HG03558 (cell line): ENCODE measurements at regions not wholly inside any gene's neighbourhood (a gene's known extent, or its start where the extent isn't known, plus 50 kb on each side); places are given as distances from the start of the nearest gene placed in this dataset.
"Not testable (repeated sequence)": the region's sequence is repeated elsewhere in the genome, so short reads cannot be mapped to it uniquely, and the experiment has no call there.

Experiments
- ATAC-seq: cut with Tn5 transposase; IDR thresholded peaks from one replicate; pipeline ENCODE4 v1.9.1; 2021; ENCODE audit warnings: moderate number of reproducible peaks; ENCODE audit not compliant: unreplicated experiment; ENCODE audit errors: extremely low read depth

DNA sequence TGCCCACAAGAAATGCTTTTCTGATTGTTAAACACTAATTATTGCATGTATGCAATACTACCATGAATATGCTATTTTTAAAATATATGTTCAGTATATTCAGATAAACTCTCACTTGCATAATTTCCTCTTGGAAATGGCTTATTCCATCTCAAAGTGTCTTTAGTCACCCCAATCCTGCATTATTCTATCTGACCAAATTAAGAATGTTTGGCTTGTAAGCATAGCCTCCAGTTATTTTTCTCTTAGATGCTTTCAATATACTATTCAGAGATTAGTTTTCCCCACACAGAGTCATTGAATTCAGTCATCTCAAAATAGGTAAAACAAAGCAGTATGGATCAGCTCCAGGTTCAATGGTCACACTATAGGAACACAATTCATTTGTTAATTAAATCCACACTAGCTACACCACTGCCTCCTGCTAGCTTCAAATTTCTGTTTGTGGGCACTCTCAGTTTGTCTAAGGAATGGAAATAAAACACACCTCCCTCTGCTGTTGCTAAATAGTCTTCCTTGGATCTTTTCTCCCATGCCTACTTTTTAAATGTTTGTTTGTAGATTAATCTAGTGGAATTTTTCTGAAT lies 134.6 kb upstream of the TBCA start:
- no peak for ATAC-seq

- ATAC-seq = no peak
Measured at GRCh38 chr5:77909237-77909636, 133.1 kb upstream of the TBCA start.

DNA sequence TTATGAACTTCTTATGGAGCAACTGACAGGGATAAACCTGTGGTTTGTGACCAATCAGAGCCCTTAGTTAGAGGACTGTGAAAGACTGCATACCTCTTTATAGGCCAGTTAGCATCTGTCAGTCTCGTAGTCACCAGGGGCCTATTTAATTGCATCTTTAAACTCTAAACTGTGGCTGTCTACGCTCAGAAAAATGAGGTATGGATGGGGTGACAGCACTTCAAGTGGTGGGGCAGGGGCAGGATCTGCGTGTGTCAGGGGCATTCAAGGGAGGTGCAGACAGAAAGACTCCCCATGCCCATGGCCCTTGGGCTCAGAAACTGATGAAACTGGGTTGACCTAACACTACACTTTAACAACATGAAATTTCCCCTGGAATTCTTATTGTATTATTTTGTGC lies 132.6 kb upstream of the TBCA start:
- no peak for ATAC-seq

DNA sequence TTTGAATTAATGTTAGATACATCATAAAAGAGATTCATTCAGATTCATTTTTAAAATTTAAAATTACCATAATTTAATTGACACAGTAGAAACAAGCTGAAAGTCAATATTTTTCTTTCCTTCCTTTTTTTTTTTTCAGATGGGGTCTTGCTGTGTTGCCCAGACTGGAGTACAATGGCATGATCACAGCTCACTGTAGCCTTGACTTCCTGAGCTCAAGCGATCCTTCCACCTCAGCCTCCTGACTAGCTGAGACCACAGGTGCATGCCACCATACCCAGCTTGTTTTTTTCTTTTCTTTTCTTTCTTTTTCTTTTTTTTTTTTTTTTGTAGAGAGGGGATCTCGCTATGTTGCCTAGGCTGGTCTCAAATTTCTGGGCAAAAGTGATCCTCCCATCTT lies 131.6 kb upstream of the TBCA start:
- ATAC-seq = no peak

- no peak for ATAC-seq
Measured at GRCh38 chr5:77906806-77907205, 130.7 kb upstream of the TBCA start.

- ATAC-seq = no peak
Measured at GRCh38 chr5:77904362-77904761, 128.2 kb upstream of the TBCA start.

DNA sequence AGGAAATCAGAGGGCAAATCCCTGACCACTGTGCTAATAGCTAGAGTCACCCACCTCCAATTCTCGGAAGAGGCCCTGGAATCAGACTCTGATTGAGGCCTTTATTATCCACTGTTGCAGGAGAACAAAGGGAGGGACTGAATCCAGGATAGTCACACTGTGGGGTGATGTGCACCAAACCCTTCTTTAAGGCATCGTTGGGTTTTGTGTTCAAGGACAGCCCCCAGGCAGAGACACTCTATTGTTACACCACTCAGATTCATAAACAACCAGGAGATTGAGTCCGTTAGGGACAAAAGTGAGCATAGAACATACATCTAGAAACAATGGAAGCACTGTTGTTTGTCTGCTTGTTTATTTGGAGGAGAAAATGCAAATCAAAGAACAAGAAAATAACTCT lies 124.6 kb upstream of the TBCA start:
- ATAC-seq = no peak

DNA sequence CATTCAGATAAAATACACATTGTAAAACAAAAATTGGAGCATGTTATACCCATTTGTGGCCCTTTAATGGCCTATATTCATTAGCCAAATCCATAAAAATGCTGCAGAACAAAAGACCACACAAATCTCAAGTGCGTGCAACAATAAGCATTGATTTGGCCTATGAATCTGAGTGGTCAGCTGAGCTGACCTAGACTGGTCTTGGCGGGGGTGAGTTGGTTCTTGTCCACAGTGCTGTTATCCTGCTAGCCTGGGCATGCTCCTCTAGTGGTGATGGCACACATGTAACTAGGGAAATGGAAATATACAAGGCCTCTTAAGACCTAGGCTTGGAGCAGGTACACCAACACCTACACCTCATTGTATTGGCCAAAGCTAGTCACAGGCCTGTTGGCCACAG lies 122.2 kb upstream of the TBCA start:
- no peak for ATAC-seq

GRCh38 chr5:77896338-77896737 lies 120.2 kb upstream of the TBCA start:
- no peak for ATAC-seq

DNA sequence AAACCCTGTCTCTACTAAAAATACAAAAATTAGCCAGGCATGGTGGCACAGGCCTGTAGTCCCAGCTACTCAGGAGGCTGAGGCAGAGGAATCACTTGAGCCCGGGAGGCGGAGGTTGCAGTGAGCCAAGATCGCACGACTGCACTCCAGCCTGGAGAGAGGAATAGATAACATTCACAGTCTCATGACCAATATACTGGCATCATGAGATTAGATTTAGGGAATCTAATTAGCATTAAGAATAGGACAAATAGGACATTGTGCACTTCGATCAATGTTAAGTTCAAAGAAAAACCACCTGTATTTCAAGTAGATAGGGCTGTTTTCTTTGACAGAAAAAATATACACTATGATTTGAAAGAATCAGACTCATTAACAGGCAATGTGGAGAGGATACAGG lies 118.0 kb upstream of the TBCA start:
- not testable (repeated sequence) for ATAC-seq

GRCh38 chr5:77893225-77893860 lies 117.2 kb upstream of the TBCA start:
- no peak for ATAC-seq

- no peak for ATAC-seq
Measured at GRCh38 chr5:77892061-77893010, 116.2 kb upstream of the TBCA start.

GRCh38 chr5:77885519-77885918 lies 109.4 kb upstream of the TBCA start:
- ATAC-seq = no peak

DNA sequence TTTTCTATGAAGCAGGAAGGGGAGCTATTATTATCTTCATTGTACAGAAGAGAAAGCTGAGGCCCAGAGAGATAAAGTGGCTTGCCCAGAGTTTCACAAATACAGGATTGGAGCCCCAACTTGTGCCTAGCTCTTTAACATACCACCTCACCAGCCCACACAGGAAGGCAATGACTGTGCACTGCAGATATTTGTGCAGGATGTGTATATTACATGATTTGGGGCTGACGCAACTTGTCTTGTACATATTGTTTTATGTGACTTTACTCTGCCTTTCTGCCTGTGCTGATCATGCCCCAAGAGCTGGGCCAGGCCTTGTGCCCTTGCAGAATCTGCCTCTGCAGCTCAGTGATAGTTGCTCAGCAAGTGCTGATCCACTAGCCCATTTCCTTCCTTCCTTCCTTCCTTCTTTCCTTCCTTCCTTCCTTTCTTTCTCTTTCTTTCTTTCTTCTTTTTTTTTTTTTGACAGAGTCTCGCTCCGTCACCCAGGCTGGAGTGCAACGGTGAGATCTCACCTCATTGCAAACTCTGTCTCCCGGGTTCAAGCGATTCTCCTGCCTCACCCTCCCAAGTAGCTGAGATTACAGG lies 106.6 kb upstream of the TBCA start:
- ATAC-seq = no peak

- no peak for ATAC-seq
Measured at GRCh38 chr5:77881528-77881927, 105.4 kb upstream of the TBCA start.

- no peak for ATAC-seq
Measured at GRCh38 chr5:77877516-77878355, 101.6 kb upstream of the TBCA start.

GRCh38 chr5:77876862-77877502 lies 100.8 kb upstream of the TBCA start:
- ATAC-seq = no peak

DNA sequence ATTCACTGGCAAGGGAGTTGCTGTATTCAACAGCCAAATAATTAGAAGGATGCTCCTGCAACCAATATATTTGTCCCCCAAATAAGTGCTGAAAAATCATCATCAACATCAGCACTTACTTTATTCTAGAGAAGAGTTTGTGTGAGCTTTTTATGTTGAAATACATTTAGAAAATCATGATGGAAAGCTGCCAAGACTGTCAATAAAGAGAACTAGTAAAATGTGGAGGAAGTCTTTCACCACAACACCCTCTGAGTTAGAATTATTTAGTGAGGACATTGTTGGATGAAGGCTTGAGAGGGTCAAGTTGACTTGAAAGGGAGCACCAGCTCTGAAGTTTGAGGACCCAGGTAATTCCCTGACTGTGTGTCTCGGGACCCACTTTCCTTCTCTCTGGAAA lies 100.2 kb upstream of the TBCA start:
- ATAC-seq = no peak

DNA sequence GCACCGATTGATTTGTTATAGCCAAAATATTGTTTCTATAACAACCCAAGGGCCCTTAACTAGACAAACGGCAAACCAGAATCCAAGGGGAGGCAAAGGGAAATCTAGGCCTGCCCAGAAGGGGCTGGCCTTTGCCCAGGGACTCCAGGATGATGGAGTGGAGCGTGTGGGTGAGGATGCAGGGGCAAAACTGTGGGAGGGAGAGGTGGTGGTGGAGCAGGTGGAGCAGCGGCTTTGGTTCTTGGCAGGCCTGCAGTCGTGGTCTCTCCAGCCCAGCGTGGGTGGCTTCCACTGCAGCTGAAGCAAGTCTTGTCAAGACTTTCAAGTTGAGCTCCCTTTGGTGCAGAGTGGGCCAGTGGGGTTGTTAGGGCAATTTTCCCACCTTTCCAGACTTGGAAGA lies 98.6 kb upstream of the TBCA start:
- no peak for ATAC-seq

DNA sequence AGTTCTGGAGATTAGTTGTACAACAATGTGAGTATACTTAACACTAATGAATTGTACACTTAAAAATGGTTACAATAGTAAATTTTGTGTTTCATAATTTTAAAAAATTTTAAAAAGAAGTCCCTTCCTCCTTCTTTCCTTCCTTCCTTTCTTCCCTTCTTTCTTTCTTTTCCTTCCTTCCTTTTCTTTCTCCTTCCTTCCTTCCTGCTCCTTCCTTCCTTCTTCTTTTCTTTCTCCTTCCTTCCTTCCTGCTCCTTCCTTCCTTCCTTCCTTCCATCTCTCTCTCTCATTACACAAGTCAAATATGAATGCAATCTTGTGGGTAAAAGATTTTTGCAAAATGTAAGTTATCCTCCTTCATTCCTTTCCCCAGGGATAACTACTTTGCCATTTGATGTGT lies 97.1 kb upstream of the TBCA start:
- no peak for ATAC-seq
